ENCODE measurements at regions not wholly inside any gene's neighbourhood (a gene's known extent, or its start where the extent isn't known, plus 50 kb on each side); places are given as distances from the start of the nearest gene placed in this dataset.

DNA sequence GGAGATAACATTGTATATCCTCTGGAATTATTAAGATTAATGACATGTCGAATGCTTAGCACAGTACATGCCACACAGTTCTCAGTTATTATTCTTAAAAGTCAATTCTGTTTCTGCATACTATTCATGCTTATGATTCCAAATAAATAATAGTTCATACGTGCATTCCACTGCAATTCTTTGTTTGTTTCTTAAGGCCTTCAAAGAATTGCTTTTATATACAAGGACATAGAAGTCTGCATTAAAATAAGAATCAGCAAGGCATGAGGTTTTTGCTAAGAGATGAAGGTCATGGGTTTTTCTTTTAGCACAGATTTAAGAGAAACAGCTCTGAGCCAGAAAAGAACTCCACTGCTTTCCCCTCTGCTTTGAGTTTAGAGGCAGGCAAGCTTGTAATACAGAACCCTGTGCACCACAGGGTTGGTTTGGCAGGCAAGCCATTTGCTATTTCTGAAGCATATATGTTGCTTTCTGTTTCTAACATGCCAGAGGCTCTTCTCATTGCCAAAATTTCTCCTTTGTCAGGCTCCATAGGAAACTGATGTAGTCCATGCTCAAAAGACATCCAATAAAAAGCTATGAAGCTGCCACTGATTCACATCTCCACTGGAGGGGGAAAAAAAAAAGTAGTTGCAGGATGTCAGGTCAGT is 420.6 kb upstream of the TYRP1 start:
- no peak for TF ChIP-seq STAT6 (CRISPR knock-in tag; conservative IDR thresholded peaks at IDR 0.05; ENCODE audit: low read depth)
- POLR2A ChIA-PET = interaction anchor here (1.2 kb wide), 1 partner anchor 16 kb away, joined by 3 read pairs; no protein-coding TSS in a partner anchor
- Mint-ChIP-seq H3K4me3 (no peak overlapping the region), H3K4me1 (peaks cover 8% of the 10 kb centered on the region), H3K9me3 (no peaks in the 10 kb centered on the region), H3K36me3 (no peaks in the 10 kb centered on the region), H3K27me3 (ENCODE audit: low read depth) (no peaks in the 10 kb centered on the region), H3K27ac (no peak overlapping the region)
- CTCF ChIA-PET = interaction anchor here (1.4 kb wide), 1 partner anchor 14 kb away, joined by 5 read pairs; no protein-coding TSS in a partner anchor
- no peak for ATAC-seq
- DNase-seq (ENCODE audit: low spot score) = no peak

- Mint-ChIP-seq H3K9me3 (peaks cover 5% of the 10 kb centered on the region), H3K4me1 (peaks cover 8% of the 10 kb centered on the region), H3K27me3 (ENCODE audit: low read depth) (no peaks in the 10 kb centered on the region), H3K36me3 (no peaks in the 10 kb centered on the region), H3K27ac (no peak overlapping the region), H3K4me3 (no peak overlapping the region)
- ATAC-seq (peak; percentile 52; the same call in 1 of the 2 replicates), DNase-seq (ENCODE audit: low spot score) (no peak)
- CTCF ChIA-PET = no interaction called here
- POLR2A ChIA-PET = interaction anchor here (0.7 kb wide), 1 partner anchor 12 kb away, joined by 3 read pairs; no protein-coding TSS in a partner anchor
- TF ChIP-seq, protein P1, sequence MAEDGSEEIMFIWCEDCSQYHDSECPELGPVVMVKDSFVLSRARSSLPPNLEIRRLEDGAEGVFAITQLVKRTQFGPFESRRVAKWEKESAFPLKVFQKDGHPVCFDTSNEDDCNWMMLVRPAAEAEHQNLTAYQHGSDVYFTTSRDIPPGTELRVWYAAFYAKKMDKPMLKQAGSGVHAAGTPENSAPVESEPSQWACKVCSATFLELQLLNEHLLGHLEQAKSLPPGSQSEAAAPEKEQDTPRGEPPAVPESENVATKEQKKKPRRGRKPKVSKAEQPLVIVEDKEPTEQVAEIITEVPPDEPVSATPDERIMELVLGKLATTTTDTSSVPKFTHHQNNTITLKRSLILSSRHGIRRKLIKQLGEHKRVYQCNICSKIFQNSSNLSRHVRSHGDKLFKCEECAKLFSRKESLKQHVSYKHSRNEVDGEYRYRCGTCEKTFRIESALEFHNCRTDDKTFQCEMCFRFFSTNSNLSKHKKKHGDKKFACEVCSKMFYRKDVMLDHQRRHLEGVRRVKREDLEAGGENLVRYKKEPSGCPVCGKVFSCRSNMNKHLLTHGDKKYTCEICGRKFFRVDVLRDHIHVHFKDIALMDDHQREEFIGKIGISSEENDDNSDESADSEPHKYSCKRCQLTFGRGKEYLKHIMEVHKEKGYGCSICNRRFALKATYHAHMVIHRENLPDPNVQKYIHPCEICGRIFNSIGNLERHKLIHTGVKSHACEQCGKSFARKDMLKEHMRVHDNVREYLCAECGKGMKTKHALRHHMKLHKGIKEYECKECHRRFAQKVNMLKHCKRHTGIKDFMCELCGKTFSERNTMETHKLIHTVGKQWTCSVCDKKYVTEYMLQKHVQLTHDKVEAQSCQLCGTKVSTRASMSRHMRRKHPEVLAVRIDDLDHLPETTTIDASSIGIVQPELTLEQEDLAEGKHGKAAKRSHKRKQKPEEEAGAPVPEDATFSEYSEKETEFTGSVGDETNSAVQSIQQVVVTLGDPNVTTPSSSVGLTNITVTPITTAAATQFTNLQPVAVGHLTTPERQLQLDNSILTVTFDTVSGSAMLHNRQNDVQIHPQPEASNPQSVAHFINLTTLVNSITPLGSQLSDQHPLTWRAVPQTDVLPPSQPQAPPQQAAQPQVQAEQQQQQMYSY (CRISPR knock-in tag; IDR thresholded peaks at IDR 0.05) = no peak
- TF ChIP-seq, protein P2, sequence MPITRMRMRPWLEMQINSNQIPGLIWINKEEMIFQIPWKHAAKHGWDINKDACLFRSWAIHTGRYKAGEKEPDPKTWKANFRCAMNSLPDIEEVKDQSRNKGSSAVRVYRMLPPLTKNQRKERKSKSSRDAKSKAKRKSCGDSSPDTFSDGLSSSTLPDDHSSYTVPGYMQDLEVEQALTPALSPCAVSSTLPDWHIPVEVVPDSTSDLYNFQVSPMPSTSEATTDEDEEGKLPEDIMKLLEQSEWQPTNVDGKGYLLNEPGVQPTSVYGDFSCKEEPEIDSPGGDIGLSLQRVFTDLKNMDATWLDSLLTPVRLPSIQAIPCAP (CRISPR knock-in tag; IDR thresholded peaks at IDR 0.05) = no peak
- TF ChIP-seq NFYB (CRISPR knock-in tag; conservative IDR thresholded peaks at IDR 0.05; ENCODE audit: low read depth) = no peak
- TF ChIP-seq, protein P3, sequence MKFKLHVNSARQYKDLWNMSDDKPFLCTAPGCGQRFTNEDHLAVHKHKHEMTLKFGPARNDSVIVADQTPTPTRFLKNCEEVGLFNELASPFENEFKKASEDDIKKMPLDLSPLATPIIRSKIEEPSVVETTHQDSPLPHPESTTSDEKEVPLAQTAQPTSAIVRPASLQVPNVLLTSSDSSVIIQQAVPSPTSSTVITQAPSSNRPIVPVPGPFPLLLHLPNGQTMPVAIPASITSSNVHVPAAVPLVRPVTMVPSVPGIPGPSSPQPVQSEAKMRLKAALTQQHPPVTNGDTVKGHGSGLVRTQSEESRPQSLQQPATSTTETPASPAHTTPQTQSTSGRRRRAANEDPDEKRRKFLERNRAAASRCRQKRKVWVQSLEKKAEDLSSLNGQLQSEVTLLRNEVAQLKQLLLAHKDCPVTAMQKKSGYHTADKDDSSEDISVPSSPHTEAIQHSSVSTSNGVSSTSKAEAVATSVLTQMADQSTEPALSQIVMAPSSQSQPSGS (CRISPR knock-in tag; IDR thresholded peaks at IDR 0.05; ENCODE audit: borderline replicate concordance, low read depth) = no peak
- no peak for TF ChIP-seq E2F5 (CRISPR knock-in tag; IDR thresholded peaks at IDR 0.05)
- no peak for TF ChIP-seq OVOL2 (CRISPR knock-in tag; IDR thresholded peaks at IDR 0.05; ENCODE audit: borderline replicate concordance)
- TF ChIP-seq NR3C1 (CRISPR knock-in tag; conservative IDR thresholded peaks at IDR 0.05; ENCODE audit: low read depth) = no peak
- TF ChIP-seq ZNF138 (CRISPR knock-in tag; conservative IDR thresholded peaks at IDR 0.05) = no peak
Measured at GRCh38 chr9:12274577-12274976, 418.6 kb upstream of the TYRP1 start.

- TF ChIP-seq STAT6 (CRISPR knock-in tag; conservative IDR thresholded peaks at IDR 0.05; ENCODE audit: low read depth) = no peak
- no peak for TF ChIP-seq EMX1 (CRISPR knock-in tag; IDR thresholded peaks at IDR 0.05)
- TF ChIP-seq, protein P4, sequence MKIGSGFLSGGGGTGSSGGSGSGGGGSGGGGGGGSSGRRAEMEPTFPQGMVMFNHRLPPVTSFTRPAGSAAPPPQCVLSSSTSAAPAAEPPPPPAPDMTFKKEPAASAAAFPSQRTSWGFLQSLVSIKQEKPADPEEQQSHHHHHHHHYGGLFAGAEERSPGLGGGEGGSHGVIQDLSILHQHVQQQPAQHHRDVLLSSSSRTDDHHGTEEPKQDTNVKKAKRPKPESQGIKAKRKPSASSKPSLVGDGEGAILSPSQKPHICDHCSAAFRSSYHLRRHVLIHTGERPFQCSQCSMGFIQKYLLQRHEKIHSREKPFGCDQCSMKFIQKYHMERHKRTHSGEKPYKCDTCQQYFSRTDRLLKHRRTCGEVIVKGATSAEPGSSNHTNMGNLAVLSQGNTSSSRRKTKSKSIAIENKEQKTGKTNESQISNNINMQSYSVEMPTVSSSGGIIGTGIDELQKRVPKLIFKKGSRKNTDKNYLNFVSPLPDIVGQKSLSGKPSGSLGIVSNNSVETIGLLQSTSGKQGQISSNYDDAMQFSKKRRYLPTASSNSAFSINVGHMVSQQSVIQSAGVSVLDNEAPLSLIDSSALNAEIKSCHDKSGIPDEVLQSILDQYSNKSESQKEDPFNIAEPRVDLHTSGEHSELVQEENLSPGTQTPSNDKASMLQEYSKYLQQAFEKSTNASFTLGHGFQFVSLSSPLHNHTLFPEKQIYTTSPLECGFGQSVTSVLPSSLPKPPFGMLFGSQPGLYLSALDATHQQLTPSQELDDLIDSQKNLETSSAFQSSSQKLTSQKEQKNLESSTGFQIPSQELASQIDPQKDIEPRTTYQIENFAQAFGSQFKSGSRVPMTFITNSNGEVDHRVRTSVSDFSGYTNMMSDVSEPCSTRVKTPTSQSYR (CRISPR knock-in tag; IDR thresholded peaks at IDR 0.05) = no peak
- no peak for TF ChIP-seq CREM (CRISPR knock-in tag; IDR thresholded peaks at IDR 0.05)
- no peak overlapping the region for H3K4me3 Mint-ChIP-seq
- peaks cover 13% of the 10 kb centered on the region for H3K9me3 Mint-ChIP-seq
- no peaks in the 10 kb centered on the region for H3K27me3 Mint-ChIP-seq (ENCODE audit: low read depth)
- no peaks in the 10 kb centered on the region for H3K36me3 Mint-ChIP-seq
- no peak for DNase-seq (ENCODE audit: low spot score)
- H3K4me1 Mint-ChIP-seq = peaks cover 8% of the 10 kb centered on the region
- POLR2A ChIA-PET = no interaction called here
- no peak for ATAC-seq
- H3K27ac Mint-ChIP-seq = no peak overlapping the region
- CTCF ChIA-PET = no interaction called here
Measured at GRCh38 chr9:12276505-12276904, 416.7 kb upstream of the TYRP1 start.
